22Rv1 (cell line): ENCODE measurements at regions not wholly inside any gene's neighbourhood (a gene's known extent, or its start where the extent isn't known, plus 50 kb on each side); places are given as distances from the start of the nearest gene placed in this dataset.

Experiments used
- H3K27ac ChIP-seq: fragments of 450-650 bp; 2 replicates; pipeline ENCODE4 v1.5.1; 2017
- CTCF ChIP-seq: fragments of 450-650 bp; IDR thresholded peaks from 2 replicates; pipeline ENCODE4 v1.5.1; 2017; ENCODE audit warnings: mild to moderate bottlenecking
- ZFX ChIP-seq: fragments of 450-650 bp; IDR thresholded peaks from 2 replicates; pipeline ENCODE4 v1.6.1; 2017; ENCODE audit warnings: antibody characterized with exemption, borderline replicate concordance

- TF ChIP-seq ZFX (no peak), CTCF (no peak)
- H3K27ac ChIP-seq, result no peak overlapping the region
These were observed 81.1 kb upstream of the STK26 start for GRCh38 chrX:131942034-131942433.

- TF ChIP-seq CTCF (no peak), ZFX (no peak)
These were observed 77.9 kb upstream of the STK26 start for GRCh38 chrX:131944936-131945902.

GRCh38 chrX:131951166-131951565, 71.9 kb upstream of the STK26 start:
- H3K27ac ChIP-seq, result no peak overlapping the region
- TF ChIP-seq CTCF, result no peak
- no peak for TF ChIP-seq ZFX

More at GRCh38 chrX:131944936-131945902, 77.9 kb upstream of the STK26 start:
- no peak overlapping the region for H3K27ac ChIP-seq

- H3K27ac ChIP-seq, result no peak overlapping the region
- no peak for TF ChIP-seq ZFX
- TF ChIP-seq CTCF, result no peak
These were observed 67.9 kb upstream of the STK26 start for GRCh38 chrX:131955099-131955777.

- TF ChIP-seq CTCF (no peak), ZFX (no peak)
- no peak overlapping the region for H3K27ac ChIP-seq
These were observed 64.4 kb upstream of the STK26 start for GRCh38 chrX:131958724-131959123.

- TF ChIP-seq CTCF (no peak), ZFX (no peak)
- H3K27ac ChIP-seq, result no peak overlapping the region
These were observed 52.8 kb upstream of the STK26 start for GRCh38 chrX:131970347-131970746.
